ACHN (cell line): ENCODE measurements at regions not wholly inside any gene's neighbourhood (a gene's known extent, or its start where the extent isn't known, plus 50 kb on each side); places are given as distances from the start of the nearest gene placed in this dataset.
"Not testable (repeated sequence)": the region's sequence is repeated elsewhere in the genome, so short reads cannot be mapped to it uniquely, and the experiment has no call there.

Experiments used
- DNase-seq: peaks from one replicate; pipeline ENCODE4 v3.0.0-alpha.2; 2015
- in situ Hi-C: cut with HindIII; loops from 2 replicates; pipeline ENCODE4 v1.10.0; 2017; ENCODE audit warnings: low sequenced_read_pairs, low pct_ligation_motif_present, low pct_unique_long_range_greater_than_20kb

DNA sequence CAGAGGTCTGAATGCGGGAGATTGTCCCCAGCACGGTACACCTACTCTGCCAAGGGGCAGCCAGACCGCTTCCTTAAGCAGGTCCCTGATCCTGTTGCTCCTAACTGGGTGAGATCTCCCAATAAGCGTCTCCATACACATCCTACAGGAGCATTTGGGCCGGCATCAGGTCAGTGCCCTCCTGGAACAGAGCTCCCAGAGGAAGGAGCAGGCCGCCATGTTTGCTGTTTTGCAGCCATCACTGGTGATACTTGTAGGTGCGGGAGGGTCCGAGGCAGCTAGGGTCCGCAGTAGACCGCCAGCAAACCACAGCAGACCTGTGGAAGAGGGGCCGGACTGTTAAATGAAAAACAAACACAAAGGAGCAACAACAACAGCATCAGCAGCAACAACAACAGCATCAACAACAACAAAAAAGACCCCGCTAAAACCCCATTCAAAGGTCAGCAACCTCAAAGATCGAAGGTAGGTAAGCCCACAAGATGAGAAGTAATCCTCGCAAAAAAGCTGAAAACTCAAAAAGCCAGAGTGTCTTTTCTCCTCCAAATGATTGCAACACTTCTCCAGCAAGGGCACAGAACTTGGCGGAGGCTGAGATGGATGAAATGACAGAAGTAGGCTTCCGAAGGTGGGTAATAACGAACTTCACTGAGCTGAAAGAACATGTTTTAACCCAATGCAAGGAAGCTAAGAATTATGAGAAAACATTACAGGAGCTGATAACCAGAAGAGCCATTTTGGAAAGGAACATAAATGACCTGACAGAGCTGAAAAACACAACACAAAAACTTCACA lies 79.0 kb upstream of the CDH7 start:
- in situ Hi-C loops = no loop called here
- no peak for DNase-seq

DNA sequence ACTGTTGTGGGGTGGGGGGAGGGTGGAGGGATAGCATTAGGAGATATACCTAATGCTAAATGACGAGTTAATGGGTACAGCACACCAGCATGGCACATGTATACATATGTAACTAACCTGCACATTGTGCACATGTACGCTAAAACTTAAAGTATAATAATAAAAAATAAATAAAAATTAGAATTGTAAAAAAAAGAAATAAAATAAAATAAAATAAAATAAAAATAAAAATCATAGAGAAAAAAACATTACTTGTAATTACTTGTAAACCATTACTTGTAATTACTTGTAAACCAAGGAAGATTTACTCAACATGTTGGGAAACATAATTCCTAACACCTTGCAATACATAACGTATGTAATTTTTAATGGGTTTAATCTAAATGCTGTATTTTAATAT lies 80.7 kb upstream of the CDH7 start:
- DNase-seq, in situ Hi-C loops: not testable (repeated sequence)

DNA sequence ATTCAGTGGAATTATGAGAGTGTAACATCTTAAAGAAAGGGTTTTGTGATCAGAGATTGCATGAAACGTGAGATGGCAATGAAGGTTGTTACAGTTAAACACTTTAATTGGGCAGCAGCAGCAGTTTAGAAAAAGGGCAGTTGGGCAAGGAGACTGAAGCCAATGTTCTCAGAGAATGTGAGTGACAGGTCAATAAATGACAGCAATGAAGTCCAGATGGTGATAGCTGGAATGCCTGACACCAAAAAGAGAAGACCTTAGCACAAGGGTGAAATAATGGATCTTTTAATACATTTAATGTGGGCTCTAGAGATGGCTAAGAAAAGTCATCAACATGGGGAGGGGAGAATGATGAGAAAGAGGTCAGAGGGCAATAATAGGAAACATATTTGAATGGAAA lies 89.4 kb upstream of the CDH7 start:
- in situ Hi-C loops = no loop called here
- DNase-seq = no peak

DNA sequence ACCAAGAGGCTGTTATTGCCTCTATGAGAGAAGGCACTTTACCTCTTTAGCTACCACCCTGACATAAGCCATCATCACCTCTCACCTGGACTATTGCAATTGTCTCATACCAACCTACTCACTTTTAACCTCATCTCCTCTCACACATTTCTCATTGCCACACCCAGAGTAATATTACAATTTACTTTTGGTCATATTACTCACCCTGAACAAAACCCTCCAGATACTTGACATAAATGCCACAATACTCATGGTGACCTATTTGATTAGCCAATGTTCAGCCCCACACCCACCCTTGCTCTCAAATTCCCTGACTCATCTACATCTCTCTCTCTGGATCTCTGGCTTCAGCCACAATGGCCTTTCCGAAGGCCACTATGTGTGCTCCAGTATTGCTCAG lies 90.9 kb upstream of the CDH7 start:
- DNase-seq = no peak
- in situ Hi-C loops = no loop called here

DNA sequence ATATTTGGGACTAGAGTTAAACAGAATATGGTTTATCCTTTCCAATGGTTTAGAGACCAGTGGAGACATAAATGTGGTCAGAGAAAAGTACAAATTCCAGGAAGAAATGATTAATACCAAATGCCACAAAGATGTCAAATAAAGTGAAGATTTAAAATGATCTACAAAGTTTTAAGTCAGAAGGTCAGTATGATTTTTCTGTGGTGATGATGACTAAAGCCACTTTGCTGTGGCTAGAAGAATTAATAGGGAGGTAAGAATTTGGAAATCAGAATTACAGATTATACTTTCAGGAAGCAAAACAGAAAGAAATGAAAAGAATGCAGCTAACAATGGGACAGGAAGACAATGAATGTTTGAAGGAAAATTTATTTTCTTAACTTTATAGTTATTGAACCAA lies 91.5 kb upstream of the CDH7 start:
- DNase-seq = no peak
- in situ Hi-C loops = no loop called here

DNA sequence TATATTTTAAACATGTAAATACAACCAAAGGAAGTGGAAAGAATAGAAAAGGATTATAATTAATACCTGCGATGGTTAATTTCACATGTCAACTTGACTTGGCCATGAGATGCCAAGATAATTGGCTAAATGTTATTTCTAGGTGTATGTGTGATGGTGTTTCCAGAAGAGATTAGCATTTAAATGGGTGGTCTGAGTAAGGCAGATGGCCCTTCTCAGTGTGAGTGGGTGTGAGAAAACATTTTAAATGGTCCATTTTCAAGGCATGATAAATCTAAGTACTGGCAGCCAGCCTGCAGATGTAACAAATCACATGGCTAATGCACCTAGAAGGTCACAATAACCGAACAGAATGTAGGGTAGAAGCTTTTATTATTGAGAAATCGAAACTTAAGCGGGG lies 99.6 kb upstream of the CDH7 start:
- DNase-seq = no peak
- in situ Hi-C loops = no loop called here

DNA sequence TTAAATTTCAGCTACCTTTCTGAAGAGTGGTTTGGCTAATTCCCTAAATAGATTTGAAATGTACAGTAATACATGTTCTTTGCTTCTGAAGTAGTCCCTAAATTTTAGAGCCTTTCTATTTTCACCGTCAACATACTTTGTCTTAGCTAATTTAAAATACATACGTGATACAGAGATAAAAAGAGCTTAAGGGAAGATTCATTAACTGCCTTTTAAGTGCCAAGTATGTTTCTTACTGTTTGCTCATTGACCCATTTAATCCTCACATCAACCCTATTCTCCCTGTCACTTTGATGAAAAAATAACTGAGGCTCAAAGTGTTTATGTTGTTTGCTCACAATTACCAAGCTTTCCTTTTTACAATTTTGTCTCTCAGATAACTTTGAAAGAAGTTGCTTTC lies 118.6 kb upstream of the CDH7 start:
- in situ Hi-C loops = no loop called here
- DNase-seq = no peak

DNA sequence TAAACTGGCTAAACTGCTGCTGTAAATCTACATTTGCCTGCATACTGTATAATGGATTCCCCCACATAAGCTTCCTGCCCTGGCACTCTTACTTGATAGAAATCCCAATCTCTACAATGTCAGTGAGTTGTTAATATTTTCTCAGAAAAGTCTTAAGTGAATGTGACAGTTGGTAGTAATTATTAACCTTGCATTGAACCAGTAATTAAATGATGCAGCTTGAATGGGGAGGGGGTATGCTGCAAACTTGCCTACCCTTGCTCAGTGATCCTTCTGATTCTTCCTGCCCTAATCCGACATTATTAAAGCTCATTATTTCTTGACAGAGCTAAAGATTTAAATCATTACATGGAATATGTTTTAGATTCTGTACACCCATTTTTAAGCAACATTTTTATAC lies 119.0 kb upstream of the CDH7 start:
- in situ Hi-C loops = no loop called here
- no peak for DNase-seq

DNA sequence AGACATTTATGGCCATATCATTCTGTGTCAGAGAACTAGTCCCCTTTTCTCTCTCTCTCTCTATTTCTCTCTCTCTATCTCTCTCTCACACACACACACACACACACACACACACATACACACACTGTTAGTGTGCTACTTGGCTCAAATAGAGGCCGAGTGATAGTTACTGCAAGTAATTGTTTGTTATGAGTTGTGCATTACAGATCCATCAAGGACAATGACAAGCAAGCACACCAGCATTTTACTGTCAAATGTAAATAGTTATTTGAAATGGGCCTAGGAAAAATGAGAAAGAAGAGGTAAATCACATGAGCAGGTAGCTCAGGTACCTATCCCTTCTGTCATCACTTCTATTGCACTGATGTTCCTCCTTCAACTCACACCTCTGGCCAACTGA lies 122.4 kb upstream of the CDH7 start:
- in situ Hi-C loops = no loop called here
- DNase-seq = no peak

DNA sequence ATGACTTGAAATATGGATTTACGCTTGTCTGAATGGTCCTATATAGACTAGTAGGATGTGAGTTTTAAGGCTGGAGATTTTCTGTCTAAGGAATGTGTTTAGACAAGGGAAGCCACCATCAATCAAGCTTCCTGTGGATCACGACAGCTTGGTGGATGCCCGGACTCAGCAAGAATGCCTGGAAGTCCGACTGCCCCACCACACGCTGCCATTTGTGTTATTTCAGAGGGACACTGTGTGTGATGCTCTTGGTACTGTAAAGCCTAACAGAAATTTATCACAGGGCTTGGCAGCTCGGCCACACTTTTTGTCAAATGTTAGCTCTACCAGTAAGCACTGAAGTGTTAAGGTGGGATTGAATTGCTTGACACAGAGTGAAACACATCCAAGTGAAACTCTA lies 127.1 kb upstream of the CDH7 start:
- DNase-seq = no peak
- in situ Hi-C loops = no loop called here

DNA sequence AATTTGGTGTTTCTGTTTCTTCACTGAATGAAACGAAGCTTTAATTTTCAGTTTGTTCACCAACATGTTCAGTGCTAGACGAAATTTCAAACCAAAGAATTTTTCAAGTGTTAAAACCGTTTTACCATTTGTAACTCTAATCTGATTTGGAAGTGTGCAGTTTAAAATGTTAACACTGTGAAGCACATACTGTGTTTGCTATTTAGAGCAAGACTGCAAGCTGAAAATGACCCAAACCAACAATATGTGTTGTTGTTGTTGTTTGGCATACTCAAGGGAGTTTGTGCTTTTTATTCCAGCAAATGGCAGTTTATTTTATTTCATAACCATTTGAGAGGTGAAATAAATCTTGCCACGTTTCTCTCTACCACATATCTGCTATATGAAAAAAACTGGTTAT lies 128.4 kb upstream of the CDH7 start:
- no peak for DNase-seq
- in situ Hi-C loops = no loop called here

DNA sequence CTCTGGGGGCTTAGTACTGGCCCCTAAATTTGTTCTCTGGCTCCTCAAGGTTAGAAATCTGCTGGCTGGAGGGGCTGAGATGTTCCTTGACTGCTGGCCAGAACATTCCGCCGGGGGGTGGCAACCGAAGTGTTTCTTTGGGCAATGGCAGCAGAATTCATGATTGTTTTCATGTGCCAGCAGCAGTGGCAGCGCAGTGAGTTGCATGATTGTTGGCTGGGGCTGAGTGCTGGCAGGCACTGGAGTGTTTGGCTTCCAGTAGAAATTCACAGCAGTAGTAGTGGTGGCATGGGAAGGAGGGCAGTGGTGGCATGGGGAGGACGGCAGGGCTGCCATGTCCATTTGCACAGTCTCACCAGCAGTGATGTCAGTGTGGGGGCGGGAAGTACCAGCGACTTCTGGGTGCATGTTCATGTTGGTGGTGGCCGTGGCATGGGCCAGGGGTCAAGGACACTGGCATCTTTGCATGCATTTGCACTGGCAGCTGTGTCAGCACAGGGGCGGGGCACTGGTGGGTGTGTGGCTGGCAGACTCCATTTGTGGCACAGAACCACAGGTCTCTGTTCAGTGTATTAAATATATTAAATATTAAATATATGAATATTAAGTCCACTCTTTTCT lies 130.6 kb upstream of the CDH7 start:
- in situ Hi-C loops = no loop called here
- no peak for DNase-seq

DNA sequence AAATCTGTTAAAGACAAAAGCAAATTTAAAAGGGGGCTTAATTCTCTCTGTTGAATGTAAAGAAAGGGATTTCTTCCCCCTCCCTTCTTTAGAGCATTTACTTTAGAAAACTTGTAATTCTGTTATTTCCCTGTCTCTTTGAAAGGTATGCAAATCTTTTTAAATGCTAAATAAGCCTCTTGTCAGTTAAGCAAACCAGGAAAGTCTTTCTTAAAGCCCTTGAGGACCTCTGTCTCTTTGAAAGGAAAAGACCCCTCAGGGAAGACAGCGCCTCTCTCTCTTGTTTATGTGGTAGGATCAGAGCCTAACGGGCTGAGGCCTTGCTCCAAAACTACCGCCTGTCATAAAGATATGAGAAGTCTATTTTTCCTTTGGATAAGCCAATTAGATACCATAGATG lies 139.9 kb upstream of the CDH7 start:
- in situ Hi-C loops = no loop called here
- DNase-seq = no peak

DNA sequence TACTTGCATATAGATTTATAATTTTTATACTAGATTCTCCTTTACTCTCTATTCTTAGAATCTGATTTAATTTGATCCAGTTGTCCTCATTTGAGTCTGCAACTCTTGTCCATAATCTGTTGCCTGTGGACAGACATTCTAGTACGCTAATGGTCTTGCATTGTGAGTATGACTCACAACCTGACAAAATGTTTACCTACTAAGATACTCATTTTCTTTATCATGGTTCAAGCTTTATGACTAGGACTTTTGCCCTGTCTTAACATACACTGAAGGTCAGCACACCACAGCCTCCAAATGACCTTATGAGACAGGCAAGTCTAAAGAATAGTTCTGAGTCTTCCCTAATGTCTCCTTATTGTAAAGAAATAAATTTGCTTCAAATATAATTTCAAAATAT lies 142.3 kb upstream of the CDH7 start:
- no peak for DNase-seq
- in situ Hi-C loops = no loop called here

DNA sequence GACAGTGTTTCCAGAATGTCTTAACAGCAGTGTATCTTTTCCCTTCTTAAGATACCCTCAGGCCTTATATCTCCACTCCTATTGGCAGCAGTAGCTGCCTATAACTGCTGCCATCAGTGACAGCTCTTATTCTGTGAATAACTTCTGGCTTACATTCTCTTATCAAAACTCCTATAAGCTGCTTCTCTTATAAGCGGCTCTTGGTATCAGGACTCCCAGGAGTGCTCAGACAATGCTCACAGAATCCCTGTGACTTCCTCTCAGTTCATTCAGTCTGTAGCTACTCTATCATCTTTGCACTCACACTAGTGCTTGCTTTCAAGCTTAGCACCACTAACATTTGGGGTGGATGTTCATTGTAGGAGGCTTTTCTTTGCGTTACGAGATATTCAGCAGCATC lies 143.7 kb upstream of the CDH7 start:
- in situ Hi-C loops = no loop called here
- no peak for DNase-seq

DNA sequence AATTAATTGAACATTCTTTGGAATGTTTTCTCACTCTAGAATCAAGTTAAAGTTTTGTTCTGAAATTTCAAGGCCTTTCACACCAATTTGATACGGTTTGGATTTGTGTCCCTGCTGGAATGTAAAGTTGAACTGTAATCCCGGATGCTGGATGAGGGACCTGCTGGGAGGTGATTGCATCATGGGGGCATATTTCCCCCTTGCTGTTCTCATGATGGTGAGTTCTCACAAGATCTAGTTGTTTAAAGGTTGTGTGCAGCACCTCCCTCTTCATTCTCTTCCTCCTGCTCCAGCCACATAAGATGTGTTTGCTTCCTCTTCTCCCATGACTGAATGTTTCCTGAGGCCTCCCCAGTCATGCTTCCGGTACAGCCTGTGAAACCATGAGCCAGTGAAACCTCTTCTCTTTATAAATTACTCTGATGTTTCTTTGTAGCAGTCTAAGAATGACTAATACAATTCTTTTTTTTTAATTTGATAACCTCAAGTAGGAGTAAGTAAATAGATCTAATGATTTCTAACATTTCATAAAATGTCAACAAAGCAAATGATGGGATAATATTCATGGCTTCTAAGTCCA lies 144.2 kb upstream of the CDH7 start:
- no peak for DNase-seq
- in situ Hi-C loops = no loop called here

DNA sequence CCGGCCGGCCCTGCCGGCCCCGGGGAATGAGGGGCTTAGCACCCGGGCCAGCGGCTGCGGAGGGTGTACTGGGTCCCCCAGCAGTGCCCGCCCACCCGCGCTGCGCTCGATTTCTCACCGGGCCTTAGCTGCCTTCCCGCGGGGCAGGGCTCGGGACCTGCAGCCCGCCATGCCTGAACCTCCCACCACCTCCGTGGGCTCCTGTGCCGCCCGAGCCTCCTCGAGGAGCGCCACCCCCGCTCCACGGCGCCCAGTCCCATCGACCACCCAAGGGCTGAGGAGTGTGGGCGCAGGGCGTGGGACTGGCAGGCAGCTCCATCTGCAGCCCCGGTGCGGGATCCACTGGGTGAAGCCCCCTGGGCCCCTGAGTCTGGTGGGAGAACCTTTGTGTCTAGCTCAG lies 145.5 kb upstream of the CDH7 start:
- DNase-seq, in situ Hi-C loops: not testable (repeated sequence)

DNA sequence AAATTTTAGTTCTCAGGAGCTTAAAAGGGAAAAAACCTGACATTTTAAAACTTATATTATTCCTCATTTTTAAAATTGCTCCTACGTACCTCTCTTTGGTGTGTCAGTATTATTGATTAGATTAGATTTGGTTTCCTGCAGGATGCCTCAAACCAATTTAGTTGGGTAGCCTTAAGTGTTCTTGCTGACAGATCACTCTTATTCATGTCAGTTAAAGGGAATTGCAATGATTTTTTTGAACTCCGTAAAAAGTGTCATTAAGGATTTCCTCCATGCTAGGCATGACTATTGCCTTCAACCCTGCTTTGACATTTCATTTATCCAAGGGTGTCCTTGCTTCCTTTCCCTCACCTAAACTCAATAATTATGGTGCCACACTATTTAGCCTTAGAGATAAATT lies 149.0 kb upstream of the CDH7 start:
- in situ Hi-C loops = no loop called here
- no peak for DNase-seq

DNA sequence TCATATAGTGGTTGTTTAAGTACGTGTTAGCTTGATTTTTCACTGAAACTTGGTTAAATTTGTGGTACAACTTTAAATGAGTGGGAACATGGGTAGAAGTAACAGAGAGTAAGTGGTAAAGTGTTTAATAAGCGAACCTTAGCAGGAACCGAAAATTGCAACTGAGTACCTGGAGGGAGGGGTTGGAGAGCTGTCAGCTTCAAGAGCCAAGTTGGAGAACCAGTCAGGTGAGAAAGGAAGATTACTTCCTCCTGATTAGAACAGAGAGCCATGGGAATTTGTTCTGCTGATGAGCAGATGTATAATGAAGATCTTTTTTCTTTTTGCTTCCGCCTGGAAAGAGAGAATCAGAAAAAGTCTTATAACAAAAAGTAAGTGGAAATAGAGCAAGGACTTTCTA lies 158.4 kb upstream of the CDH7 start:
- in situ Hi-C loops = no loop called here
- DNase-seq = no peak

DNA sequence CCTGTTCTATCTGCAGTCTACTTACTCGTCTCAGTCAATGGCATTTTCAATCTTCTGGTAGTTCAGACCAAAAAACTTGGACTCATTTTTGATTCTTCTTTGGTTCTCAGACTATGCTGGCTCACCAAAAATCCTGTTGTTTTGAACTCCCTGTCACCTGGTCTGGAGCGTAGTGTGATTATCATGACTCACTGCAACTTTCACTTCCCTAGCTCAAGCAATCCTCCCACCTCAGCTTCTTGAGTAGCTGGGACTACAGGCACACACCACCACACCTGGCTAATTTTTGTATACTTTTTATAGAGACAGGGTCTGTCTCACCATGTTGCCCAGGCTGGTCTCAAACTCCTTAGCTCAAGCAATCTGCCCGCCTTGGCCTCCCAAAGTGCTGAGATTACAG lies 163.3 kb upstream of the CDH7 start:
- in situ Hi-C loops = no loop called here
- no peak for DNase-seq
